Calu3 (cell line): ENCODE measurements at regions not wholly inside any gene's neighbourhood (a gene's known extent, or its start where the extent isn't known, plus 50 kb on each side); places are given as distances from the start of the nearest gene placed in this dataset.

ENCODE experiments used
- BruUV-seq: library from RNA; stranded (reverse); fragments of 400-500 nt; replicated peaks from 2 replicates; lab custom pipeline; 2021; lab: Mats Ljungman, UMichigan
- CTCF ChIA-PET: fragments of 300-600 bp; sonication (Branson Sonifier 250); formaldehyde crosslinking; loops from one replicate; lab custom pipeline; 2022; ENCODE audit warnings: antibody characterized with exemption; lab: Charles Lee
- DNase-seq: peaks from one replicate; pipeline ENCODE4 v3.0.0; 2022
- H3K27ac Mint-ChIP-seq: one replicate; pipeline ENCODE4 v1.8.0; 2022; ENCODE audit warnings: mixed read lengths; ENCODE audit not compliant: unreplicated experiment
- H3K27me3 Mint-ChIP-seq: one replicate; pipeline ENCODE4 v1.8.0; 2022; ENCODE audit warnings: mixed read lengths; ENCODE audit not compliant: unreplicated experiment
- H3K36me3 Mint-ChIP-seq: one replicate; pipeline ENCODE4 v1.8.0; 2022; ENCODE audit warnings: mild to moderate bottlenecking, moderate library complexity, mixed read lengths; ENCODE audit not compliant: insufficient read depth, unreplicated experiment
- H3K4me1 Mint-ChIP-seq: one replicate; pipeline ENCODE4 v1.8.0; 2022; ENCODE audit warnings: mild to moderate bottlenecking, low read depth, mixed read lengths; ENCODE audit not compliant: unreplicated experiment
- H3K4me3 Mint-ChIP-seq: one replicate; pipeline ENCODE4 v1.8.0; 2022; ENCODE audit warnings: mild to moderate bottlenecking, low read depth, moderate library complexity, mixed read lengths; ENCODE audit not compliant: unreplicated experiment
- H3K9me3 Mint-ChIP-seq: one replicate; pipeline ENCODE4 v1.8.0; 2022; ENCODE audit warnings: low read depth, mixed read lengths; ENCODE audit not compliant: unreplicated experiment
- intact Hi-C: fragments of 100-400 bp; cut with micrococcal nuclease; formaldehyde crosslinking; loops from one replicate; pipeline ENCODE4 v1.10.0; 2022; ENCODE audit not compliant: unreplicated experiment
- TF ChIP-seq, protein P1 (sequence below): fragments of 200-600 bp; IDR thresholded peaks from one replicate; pipeline ENCODE4 v1.8.0; 2022; ENCODE audit warnings: antibody characterized with exemption; ENCODE audit not compliant: unreplicated experiment

DNA sequence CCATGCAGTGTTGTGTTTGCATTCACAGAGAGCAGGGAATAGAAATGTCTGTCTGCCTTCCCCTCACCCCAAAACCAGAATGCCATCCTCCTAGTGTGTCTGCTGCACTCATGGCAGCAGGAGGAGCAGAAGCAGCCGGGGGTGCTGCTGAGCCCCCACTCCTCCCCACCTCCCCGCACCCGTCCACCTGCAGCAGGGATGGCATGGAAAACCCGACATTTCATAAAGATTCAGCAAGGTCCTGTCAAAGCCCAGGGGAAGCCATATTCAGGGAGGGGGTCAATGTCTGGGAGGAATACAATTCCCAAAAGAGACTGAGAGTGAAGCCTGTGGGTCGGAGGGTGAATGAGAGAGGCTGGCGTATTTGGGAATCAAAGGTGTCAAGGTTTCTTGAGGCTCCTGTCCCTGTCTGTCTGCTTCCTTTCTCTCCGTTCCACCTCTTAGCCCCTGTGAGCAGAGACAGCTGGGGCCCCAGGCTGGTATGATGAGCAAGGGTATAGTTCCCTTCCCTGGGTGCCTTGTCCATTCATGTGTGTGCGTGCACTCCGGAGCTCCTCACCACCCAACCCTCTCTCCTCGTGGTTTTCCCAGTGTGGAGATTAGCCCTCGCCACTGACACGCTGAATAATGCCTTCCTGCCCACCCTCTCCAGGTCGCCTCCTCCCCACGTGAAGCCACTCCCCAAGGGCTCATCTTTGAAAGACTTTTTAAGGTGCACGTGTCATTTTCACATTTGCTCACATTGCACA lies 133.5 kb upstream of the ZNF236 start:
- H3K4me3 Mint-ChIP-seq = no peak overlapping the region
- no peak for DNase-seq
- CTCF ChIA-PET = no interaction called here
- TF ChIP-seq, protein P1, sequence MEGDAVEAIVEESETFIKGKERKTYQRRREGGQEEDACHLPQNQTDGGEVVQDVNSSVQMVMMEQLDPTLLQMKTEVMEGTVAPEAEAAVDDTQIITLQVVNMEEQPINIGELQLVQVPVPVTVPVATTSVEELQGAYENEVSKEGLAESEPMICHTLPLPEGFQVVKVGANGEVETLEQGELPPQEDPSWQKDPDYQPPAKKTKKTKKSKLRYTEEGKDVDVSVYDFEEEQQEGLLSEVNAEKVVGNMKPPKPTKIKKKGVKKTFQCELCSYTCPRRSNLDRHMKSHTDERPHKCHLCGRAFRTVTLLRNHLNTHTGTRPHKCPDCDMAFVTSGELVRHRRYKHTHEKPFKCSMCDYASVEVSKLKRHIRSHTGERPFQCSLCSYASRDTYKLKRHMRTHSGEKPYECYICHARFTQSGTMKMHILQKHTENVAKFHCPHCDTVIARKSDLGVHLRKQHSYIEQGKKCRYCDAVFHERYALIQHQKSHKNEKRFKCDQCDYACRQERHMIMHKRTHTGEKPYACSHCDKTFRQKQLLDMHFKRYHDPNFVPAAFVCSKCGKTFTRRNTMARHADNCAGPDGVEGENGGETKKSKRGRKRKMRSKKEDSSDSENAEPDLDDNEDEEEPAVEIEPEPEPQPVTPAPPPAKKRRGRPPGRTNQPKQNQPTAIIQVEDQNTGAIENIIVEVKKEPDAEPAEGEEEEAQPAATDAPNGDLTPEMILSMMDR = no peak
- H3K9me3 Mint-ChIP-seq = no peaks in the 10 kb centered on the region
- BruUV-seq = no TSS peak
- H3K4me1 Mint-ChIP-seq = peaks cover 18% of the 10 kb centered on the region
- intact Hi-C loops = no loop called here
- H3K27ac Mint-ChIP-seq = no peak overlapping the region
- H3K27me3 Mint-ChIP-seq = peaks cover 46% of the 10 kb centered on the region
- H3K36me3 Mint-ChIP-seq = peaks cover 6% of the 10 kb centered on the region

DNA sequence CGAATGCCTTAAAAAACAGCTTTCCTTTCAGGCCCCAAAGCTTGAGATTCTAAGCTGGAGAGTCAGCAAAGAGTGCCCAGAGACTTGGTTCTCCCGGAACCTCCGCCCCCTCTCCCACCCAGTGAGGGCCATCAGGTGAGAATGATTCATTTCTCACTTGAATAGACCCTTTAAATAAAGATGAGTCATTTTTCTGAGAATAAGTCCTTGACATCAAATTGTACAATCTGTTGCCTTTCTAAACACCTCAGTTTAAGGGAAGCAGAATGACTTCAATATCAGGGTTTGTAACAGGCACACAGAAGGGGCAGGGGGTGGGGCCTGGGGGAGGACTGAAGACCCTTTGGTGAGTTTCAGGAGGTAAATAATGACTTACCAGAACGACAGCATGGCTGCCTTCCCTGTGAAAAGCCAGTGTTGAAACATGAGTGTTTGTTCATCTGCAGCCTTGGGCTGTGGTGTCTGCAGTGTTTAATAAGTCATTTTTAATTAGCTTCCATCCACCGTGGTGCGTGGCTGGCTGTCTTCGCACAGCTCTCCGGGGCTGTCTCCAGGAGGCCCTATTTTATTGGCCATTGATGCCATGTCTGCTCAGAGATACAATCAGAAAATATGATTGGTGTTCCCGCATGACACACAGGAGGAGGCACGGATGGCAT lies 134.9 kb upstream of the ZNF236 start:
- peaks cover 6% of the 10 kb centered on the region for H3K36me3 Mint-ChIP-seq

DNA sequence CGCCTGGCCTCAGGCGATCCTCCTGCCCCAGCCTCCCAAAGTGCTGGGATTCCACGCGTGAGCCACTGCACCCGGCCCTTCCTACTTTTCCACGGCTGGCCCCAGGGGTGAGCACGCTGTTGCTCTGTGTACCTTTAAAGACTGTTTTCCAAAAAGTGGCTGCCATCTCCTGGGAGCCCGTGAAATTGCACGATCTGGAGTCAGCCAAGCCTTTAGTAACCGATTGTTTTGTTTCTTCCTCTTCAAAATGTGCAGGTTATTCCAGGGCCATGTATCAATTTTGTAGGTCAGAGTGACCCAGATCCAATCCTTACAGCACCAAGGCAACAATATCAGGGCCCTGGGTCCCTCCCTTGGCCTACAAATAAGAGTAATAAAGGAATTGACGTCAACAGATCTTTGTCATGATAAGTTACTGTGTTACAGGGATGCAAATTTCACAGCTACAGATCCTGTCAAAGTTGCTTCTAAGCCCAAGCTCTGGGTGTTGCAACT lies 135.6 kb upstream of the ZNF236 start:
- no TSS peak for BruUV-seq
- Mint-ChIP-seq H3K4me1 (peaks cover 18% of the 10 kb centered on the region), H3K4me3 (peak overlapping the region; percentile 41), H3K27ac (peak overlapping the region; percentile 69), H3K36me3 (peaks cover 6% of the 10 kb centered on the region), H3K9me3 (no peaks in the 10 kb centered on the region), H3K27me3 (peaks cover 37% of the 10 kb centered on the region)
- CTCF ChIA-PET = interaction anchor here (0.6 to 1.3 kb wide), 5 partner anchors 15 to 288 kb away, joined by 3 to 6 read pairs (median 3); no protein-coding TSS in a partner anchor
- intact Hi-C loops = loop anchor here (1.0 to 2.0 kb wide), 2 partner anchors 194 to 287 kb away; no protein-coding TSS in a partner anchor
- peak; percentile 67 for DNase-seq
- TF ChIP-seq, protein P1 = peak; percentile 56

More for the DNA sequence above, 134.9 kb upstream of the ZNF236 start:
- CTCF ChIA-PET = interaction anchor here (0.7 to 1.3 kb wide), 4 partner anchors 17 to 289 kb away, joined by 3 to 6 read pairs (median 4); no protein-coding TSS in a partner anchor
- TF ChIP-seq, protein P1 = no peak
- Mint-ChIP-seq H3K9me3 (no peaks in the 10 kb centered on the region), H3K4me1 (peaks cover 18% of the 10 kb centered on the region), H3K27me3 (peaks cover 37% of the 10 kb centered on the region), H3K27ac (peak overlapping the region; percentile 69), H3K4me3 (peak overlapping the region; percentile 41)
- intact Hi-C loops = loop anchor here (2.0 kb wide), 1 partner anchor 195 kb away; no protein-coding TSS in a partner anchor
- no TSS peak for BruUV-seq
- peak; percentile 41 for DNase-seq

DNA sequence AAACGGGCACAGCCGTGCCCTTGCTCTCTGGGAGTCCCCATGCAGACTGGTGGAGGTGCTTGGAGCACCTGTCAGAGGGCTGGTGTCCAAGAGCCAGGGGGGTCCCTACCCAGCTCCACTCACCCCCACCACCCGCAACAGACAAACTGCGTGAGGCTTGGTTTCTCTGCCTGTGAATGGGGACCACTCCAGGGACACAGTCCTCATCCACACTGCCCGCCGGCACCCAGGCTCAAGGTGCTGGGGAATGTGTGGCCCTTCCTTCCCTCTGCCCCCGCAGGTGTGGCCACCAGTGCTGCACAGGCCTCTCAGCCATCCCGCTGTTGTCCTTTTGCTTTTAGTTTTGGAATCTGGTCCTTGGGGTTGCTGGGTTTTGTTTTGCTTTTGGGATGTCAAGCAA lies 136.5 kb upstream of the ZNF236 start:
- no peak for DNase-seq
- Mint-ChIP-seq H3K4me3 (no peak overlapping the region), H3K9me3 (no peaks in the 10 kb centered on the region), H3K27ac (no peak overlapping the region), H3K27me3 (peaks cover 34% of the 10 kb centered on the region), H3K36me3 (peaks cover 6% of the 10 kb centered on the region), H3K4me1 (peaks cover 18% of the 10 kb centered on the region)
- TF ChIP-seq, protein P1 = no peak
- intact Hi-C loops = loop anchor here (1.0 to 2.0 kb wide), 2 partner anchors 193 to 287 kb away; no protein-coding TSS in a partner anchor
- CTCF ChIA-PET = no interaction called here
- BruUV-seq = no TSS peak
